HG03045 (cell line): ENCODE measurements at regions not wholly inside any gene's neighbourhood (a gene's known extent, or its start where the extent isn't known, plus 50 kb on each side); places are given as distances from the start of the nearest gene placed in this dataset.
"Not testable (repeated sequence)": the region's sequence is repeated elsewhere in the genome, so short reads cannot be mapped to it uniquely, and the experiment has no call there.

ENCODE experiments used
- ATAC-seq: cut with Tn5 transposase; IDR thresholded peaks from one replicate; pipeline ENCODE4 v1.9.1; 2021; ENCODE audit warnings: mild to moderate bottlenecking, moderate library complexity; ENCODE audit not compliant: unreplicated experiment

DNA sequence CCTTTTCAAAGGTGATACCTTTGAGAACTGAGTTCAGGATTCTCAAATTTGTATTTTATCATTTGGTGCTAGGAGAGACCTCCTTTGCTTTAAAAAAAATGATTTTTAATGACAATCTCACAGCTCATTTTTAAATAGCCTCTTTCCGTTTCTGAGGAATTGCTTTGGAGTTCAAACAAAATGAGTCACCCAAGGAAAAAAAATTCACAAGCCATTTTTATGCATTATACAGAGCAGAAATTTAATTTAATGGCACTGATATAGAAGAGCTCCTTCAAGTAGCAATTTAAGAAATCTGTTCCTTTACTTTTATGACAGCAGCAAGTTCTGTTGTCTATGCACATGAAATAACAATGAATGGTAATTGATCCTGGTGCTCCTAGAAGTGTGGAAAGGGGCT, 337.9 kb upstream of the KCNMB2 start:
- ATAC-seq, result no peak

DNA sequence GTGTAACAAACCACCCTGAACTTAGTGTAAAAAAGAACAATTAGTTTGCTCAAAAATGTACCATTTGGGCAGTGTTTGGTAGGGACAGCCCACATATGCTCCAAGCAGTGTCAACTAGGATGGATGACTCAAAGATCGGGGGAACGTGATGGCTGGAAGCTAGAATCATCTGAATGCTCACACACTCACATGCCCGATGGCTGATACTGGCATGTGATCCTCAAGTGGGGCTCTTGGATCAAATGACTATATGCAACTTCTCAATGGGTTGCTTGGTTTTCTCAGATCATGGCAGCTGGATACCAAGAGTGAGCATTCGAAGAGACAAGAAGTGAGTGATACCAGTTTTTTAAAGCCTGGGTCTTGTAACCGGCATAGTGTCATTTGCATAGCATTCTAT, 335.9 kb upstream of the KCNMB2 start:
- no peak for ATAC-seq

DNA sequence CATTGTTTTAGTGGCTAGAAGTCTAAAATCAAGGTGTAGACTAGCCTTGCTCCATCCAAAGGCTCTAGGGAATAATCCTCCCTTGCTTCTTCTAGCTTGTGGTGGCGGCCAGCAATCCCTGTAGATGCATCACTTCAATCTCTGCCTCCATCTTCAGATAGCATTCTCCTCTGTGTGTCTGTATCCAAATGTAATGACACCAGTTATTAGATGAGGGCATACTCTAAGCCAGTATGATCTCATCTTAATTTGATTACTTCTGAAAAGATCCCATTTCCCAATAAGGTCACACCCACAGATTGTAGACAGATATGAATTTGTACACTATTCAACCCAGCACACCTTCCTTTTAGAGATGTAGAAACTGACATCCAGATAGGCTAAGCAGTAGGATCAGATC, 334.5 kb upstream of the KCNMB2 start:
- ATAC-seq, result no peak

DNA sequence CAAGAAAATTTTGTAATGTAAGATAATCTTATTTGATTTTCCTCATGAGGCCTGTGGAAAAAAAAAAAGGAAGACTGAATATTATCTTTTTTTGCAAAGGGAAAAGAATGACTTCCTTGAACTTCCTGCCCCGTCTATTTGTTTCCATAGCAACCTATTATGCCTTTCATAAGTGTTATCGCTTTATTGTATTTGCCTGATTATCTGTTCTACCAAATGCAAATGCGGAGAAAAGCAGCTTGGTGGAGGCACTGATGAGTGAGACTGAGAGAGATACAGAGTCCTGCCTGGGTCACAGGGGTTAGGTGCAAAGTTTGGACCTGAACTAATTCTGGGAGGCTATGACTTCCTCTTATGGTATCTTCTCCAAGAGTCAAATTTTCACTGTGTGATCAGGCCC, 334.0 kb upstream of the KCNMB2 start:
- ATAC-seq, result no peak

DNA sequence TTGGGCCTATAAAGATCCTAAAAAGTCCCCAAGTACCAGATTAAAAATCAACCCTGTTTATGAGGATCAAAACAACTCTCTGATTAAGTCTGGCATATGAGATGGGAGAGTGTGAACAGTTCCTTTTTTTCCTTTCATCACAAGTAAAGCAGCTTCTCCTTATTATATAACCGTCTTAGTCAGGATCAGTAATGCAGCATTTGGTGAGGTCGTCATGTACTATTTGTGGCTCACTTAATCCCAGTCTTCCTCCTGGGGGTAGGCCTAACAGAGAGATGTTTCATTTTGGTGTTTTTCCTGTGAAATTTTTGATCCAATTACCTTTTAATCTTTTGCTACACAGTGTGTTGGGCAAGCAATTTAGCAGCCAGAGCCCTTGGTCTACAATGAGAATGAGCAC, 333.1 kb upstream of the KCNMB2 start:
- ATAC-seq, result no peak

DNA sequence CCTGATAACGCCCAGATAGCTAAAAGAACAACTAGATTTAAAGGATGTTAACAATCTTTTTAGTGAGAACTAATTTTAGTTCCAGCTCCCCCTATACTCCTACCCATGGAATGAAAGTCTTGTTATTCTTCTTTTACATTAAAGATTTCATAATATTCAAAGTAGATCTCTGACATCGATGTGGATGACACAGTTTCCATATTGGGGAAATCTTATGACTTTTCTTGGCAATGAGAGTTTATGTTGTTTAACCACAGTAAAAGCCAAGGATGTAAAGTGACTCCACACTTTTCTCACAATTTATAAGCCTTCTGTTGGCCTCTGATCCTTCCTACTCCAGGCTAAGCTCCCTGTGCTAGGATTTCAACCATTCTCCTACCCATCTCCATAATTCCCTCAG, 332.6 kb upstream of the KCNMB2 start:
- ATAC-seq, result no peak

DNA sequence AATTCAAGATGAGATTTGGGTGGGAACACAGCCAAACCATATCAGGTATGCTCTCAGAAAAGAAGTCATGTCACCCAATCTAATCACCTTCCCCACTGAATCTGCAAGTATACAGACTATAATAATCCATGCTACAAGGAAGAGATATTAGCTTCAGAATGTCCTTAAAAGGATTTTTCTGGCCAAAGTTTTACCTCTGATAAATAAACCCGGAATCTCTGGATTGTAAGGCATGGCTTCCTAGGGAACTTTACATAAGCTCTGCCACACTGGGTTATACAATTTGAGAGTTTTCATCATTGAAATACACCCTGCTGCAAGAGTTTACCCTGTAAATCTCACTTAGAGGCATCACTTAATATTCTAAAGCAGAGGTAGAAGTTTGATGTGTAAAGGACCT, 330.5 kb upstream of the KCNMB2 start:
- ATAC-seq, result no peak

DNA sequence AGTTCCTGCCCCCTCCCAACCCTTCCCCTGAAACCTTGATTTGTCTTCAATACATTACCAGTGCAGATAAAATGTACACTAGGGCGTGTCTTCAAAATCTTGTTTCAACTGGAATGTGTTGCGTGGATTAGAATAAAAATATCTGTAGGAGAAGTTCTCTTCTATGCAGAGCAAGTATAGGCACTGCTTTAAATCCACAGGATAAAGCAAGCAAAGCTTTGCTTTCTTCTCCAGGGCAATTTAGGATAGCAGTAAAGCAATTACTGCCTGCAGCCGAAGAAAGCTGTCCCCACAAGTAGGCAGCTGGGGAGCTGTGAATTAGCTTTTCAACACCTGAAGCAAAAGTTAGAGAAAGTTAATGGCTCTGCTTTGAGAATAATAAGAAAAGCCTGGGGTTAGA, 329.7 kb upstream of the KCNMB2 start:
- ATAC-seq, result no peak

DNA sequence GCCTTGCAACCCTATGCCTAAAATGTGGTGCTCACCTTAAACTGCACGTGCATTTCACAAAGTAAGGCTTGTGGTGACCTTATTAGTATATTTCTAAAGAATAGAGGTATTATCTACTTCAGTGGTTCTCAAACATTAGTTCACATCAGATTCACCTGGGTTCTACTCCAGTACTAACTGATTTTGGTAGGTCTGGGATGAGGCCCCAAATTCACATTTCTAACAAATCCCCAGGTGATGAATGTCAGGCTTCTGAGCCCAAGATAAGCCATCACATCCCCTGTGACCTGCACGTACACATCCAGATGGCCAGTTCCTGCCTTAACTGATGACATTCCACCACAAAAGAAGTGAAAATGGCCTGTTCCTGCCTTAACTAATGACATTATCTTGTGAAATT, 329.1 kb upstream of the KCNMB2 start:
- not testable (repeated sequence) for ATAC-seq

DNA sequence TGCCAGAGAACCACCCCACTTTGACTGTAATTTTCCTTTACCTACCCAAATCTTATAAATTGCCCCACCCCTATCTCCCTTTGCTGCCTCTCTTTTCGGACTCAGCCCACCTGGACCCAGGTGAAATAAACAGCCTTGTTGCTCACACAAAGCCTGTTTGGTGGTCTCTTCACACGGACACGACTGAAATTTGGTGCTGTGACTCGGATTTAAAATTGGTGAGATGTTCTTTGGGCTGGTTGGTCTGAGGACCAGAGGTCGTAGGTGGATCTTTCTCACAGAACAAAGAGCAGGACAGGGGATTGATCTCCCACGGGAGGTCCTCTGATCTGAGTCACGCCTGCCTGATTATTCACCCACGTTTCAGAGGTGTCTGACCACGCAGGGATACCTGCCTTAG, 328.6 kb upstream of the KCNMB2 start:
- ATAC-seq, result not testable (repeated sequence)

DNA sequence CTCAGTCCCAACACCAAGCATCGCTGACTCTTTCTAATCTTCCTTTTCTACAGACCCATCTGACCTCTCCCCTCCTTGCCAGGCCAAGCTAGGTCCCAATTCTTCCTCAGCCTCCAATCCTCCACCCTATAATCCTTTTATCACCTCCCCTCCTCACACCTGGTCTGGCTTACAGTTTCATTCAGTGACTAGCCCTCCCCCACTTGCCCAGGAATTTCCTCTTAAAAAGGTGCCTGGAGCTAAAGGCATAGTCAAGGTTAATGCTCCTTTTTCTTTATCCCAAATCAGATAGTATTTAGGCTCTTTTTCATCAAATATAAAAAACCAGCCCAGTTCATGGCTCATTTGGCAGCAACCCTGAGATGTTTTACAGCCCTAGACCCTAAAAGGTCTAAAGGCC, 327.1 kb upstream of the KCNMB2 start:
- ATAC-seq, result not testable (repeated sequence)

DNA sequence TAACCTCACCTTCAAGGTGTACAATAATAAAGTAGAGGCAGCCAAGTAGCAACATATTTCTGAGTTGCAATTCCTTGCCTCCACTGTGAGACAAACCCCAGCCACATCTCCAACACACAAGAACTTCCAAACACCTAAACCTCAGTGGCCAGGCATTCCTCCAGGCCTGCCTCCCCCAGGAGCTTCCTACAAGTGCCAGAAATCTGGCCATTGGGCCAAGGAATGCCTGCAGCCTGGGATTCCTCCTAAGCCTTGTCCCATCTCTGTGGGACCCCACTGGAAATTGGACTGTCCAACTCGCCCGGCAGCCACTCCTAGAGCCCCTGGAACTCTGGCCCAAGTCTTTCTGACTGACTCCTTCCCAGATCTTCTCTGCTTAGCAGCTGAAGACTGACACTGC, 326.6 kb upstream of the KCNMB2 start:
- not testable (repeated sequence) for ATAC-seq

DNA sequence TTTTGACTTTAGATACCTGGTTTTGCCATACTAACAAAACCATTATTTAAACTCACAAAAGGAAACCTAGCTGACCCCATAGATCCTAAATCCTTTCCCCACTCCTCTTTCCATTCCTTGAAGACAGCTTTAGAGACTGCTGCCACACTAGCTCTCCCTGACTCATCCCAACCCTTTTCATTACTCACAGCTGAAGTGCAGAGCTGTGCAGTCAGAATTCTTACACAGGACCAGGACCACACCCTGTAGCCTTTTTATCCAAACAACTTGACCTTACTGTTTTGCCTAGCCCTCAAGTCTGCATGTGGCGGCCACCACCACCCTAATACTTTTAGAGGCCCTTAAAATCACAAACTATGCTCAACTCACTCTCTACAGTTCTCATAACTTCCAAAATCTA, 325.1 kb upstream of the KCNMB2 start:
- not testable (repeated sequence) for ATAC-seq

DNA sequence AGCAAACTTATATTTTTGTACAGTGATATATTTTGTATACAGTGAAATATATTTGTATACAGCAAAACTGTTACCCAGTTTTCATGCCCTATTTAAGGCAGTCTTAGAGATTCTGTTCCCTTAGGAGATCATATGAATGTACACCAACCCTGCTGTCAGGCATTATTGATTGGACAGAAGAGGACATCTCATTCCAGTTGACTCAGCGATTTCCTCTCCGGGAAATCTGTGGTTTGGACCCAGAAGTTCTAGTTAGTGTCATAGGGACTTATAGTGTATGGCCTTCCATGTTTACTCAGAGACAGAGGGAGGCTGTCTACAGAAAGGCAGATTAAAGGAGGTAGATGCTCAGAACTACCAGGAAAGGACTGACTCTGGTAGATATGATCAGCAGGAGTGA, 318.8 kb upstream of the KCNMB2 start:
- ATAC-seq, result no peak

DNA sequence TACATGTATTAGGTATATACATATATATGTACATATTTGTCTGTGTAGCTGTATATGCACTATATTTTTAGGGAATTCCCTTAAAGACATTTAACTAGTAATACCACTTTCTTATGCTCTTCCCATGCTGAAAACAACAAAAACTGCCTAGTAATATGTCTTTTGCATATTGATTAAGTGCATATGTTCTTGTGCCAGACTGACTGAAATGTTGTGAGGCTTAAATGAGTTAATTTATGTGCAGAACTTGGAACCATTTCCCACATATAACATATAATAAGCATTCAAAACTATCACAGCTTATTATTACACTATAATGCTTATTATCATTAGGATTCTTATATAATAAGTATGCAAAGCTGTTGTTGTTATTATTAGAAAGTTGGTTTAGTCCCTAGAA, 318.0 kb upstream of the KCNMB2 start:
- no peak for ATAC-seq

DNA sequence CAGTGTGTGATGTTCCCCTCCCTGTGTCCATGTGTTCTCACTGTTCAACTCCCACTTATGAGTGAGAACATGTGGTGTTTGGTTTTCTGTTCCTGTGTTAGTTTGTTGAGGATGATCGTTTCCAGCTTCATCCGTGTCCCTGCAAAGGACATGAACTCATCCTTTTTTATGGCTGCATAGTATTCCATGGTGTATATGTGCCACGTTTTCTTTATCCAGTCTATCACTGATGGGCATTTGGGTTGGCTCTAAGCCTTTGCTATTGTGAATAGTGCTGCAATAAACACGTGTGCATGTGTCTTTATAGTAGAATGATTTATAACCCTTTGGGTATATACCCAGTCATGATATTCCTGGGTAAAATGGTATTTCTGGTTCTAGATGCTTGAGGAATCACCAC, 316.6 kb upstream of the KCNMB2 start:
- ATAC-seq, result not testable (repeated sequence)

DNA sequence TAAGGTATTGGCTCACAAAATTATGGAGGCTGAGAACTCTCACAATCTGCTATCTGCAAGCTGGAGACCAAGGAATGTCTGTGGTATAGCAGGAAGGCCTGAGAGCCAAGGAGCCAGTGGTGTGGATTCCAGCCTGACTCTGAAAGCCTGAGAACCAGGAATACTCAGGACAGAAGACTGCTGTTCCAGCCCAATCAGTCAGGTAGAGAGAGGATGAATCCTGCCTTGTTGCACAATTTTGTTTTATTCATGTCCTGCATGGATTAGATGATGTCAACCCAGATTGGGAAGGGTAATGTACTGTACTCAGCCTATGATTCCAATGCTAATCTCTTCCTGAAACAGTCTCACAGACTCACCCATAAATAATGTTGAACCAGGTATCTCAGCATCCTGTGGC, 312.4 kb upstream of the KCNMB2 start:
- no peak for ATAC-seq

DNA sequence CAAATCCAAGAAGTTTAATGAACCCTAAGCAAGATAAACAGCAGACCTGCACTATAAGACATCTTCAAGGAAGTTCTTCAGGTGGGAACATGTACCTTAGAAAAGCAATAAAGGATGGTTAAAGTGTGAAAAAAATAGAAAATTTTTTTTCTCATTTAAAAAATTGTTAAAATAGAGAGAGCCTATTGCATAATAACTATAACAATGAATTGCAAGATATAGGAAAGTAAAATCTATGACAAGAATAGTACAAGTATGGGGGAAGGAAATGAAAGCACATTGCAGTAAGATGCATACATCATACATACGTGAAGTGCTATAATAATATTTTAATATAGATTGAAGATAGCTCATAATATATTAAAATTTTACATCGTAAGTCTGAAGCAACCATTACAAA, 310.1 kb upstream of the KCNMB2 start:
- ATAC-seq, result no peak

DNA sequence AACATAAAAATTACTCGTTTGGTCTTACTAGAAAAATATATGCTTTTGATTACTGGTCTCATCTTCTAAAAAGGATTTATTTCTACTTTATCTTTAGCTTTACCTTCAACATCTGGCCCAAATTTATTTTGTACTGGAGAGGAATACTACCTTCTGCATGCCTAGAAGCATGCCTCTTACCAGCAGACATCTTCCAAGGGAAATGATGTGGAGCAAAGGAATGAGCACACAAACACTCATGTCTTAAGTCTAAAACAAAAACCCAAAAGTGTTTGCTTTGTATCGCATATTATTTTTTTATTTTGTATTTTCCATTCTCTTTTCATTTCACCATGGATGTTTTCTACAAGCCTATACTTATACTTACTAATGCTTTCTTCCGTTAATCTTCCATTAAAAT, 304.6 kb upstream of the KCNMB2 start:
- no peak for ATAC-seq

DNA sequence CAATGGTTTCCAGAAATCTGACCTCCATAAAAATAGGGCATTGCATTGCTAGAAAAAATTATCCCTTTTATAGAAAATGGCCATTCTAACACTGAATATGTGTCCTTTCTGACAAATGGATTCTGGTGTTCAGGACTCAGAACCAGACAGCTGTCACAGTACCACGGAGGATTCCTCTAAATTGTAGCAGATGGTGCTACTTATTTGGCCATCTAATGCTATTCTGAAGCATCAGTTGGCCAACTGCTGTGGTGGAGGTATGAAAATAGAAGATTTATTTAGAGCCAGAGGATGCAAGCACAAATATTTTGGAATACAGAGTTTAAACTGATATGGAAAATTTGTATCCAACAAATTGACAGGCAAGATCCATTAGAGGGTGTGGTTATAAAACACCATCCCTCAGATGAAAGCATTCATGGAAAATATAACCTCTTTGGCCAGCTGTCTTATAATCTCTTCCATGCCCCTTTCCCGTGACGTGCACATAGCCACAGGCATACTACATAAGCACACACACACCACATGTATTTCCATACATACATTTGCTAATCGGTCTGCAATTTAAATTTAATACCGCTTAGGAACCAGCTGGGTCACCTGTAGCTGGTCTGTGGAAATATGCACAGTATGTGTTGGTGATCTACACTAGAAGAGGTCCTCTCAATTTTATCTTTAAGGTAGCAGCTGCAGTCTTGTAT, 302.7 kb upstream of the KCNMB2 start:
- no peak for ATAC-seq

DNA sequence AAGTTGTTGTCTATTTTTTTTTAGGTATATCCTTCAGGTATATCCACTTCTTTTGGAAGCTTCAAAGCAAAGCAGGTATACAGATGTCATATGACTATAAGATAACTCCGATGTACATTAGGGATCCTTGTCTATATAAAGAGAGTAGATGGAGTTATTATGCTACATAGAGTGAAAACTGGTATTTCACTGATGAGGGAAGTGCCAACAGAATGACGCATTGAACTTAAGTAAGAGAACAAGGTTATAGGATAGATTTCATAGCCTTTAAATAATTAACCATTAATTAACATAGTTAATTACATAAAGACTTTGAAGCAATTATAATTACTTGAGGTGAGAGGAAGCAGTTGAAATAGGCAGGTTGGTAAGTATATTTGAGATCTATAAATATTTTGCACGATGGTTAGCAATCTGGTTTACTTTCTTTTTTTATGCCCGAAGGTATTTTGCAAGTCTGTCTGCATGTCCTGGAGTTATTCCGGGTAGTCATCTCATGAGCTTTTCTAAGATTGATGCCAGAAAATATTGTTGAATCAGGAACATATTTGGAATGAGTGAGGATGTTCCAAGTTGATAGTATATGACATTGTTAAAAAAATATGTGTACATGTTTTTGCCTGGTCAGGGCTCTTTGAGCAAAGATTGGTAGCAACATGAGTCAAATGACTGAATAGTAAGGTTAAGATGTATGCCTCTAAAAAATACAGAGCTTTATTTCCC, 299.5 kb upstream of the KCNMB2 start:
- no peak for ATAC-seq

DNA sequence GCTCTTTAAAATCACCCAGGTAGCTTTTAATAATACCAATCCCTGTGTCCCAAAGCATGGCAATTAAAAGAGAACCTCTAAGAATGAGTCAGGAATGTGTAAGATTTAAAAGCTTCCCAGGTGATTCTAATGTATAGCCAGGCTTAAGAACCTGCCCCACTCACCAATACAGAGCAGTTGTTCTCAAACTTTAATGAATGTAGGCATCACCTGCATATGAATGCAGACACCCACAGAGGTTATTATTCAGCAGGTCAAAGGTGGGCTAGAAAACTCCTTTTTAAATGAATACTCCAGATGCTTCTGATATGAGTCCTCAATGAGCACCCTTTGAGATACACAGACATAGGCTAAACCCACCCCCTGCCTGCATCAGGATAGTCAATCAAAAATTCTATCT, 298.1 kb upstream of the KCNMB2 start:
- ATAC-seq, result no peak
